ENCODE measurements at regions not wholly inside any gene's neighbourhood (a gene's known extent, or its start where the extent isn't known, plus 50 kb on each side); places are given as distances from the start of the nearest gene placed in this dataset.

GRCh38 chr10:101293007-101293723 is 60.8 kb upstream of the BTRC start:
- H3K9me3 ChIP-seq (ENCODE audit: low read length): no peaks in the 10 kb centered on the region
- no peak for TF ChIP-seq ZFP36 (IDR thresholded peaks at IDR 0.05; ENCODE audit: borderline replicate concordance, low read depth, low read length, partially characterized antibody)
- no peak for TF ChIP-seq HNF1A (IDR thresholded peaks at IDR 0.05; ENCODE audit: low read depth)
- TF ChIP-seq HNF1A (CRISPR knock-in tag; IDR thresholded peaks at IDR 0.05; ENCODE audit: borderline replicate concordance): no peak
- no peak for TF ChIP-seq ZNF576 (CRISPR knock-in tag; IDR thresholded peaks at IDR 0.05)
- no peak for TF ChIP-seq FOXP4 (CRISPR knock-in tag; IDR thresholded peaks at IDR 0.05)
- H3K79me2 ChIP-seq (ENCODE audit: insufficient read depth, low read length): no peaks in the 10 kb centered on the region
- ChIA-PET CTCF (ENCODE audit: low intra/inter-chr PET ratio, low total read pairs) (interaction anchor here (3.0 kb wide), 1 partner anchor 79 kb away, joined by 23 read pairs; no protein-coding TSS in a partner anchor), POLR2A (no interaction called here)
- FAIRE-seq (no peak), ATAC-seq (no peak), DNase-seq (ENCODE audit: low spot score) (no peak)
- peaks cover 20% of the 10 kb centered on the region for H3K4me1 ChIP-seq (ENCODE audit: insufficient read depth, low read length)
- 20% methylated on average over 17 of the region's 17 CpGs for WGBS (ENCODE audit: low lambda C conversion rate)
- H3K36me3 ChIP-seq (replicated peaks in 1 of 2; ENCODE audit: control insufficient read depth in 1 of 2, insufficient read depth in 2 of 2, low read length in 2 of 2): no peaks in the 10 kb centered on the region
- H3K27me3 ChIP-seq (ENCODE audit: control insufficient read depth in 1 of 2, insufficient read depth in 2 of 2, low read length in 2 of 2): peaks cover 5 to 83% of the 10 kb centered on the region in 2 experiments
- intact Hi-C loops (cut with micrococcal nuclease; ENCODE audit: unreplicated experiment) (loop anchor here (5.0 kb wide), 1 partner anchor 279 kb away; no protein-coding TSS in a partner anchor), in situ Hi-C loops (cut with HindIII; ENCODE audit: extremely low pct_ligation_motif_present, low pct_unique_long_range_greater_than_20kb) (loop anchor here (5.0 kb wide), 2 partner anchors 81 to 279 kb away; no protein-coding TSS in a partner anchor)
- no peak overlapping the region for H2AFZ ChIP-seq (ENCODE audit: low read length)
- H3K4me2 ChIP-seq (ENCODE audit: low read depth, low read length): peak overlapping the region; percentile 84; the same call in 1 of the 2 replicates
- H3K9ac ChIP-seq (ENCODE audit: insufficient read depth, low read depth, low read length): no peak overlapping the region
- no TSS peak for BruUV-seq (replicated peaks)
- H4K20me1 ChIP-seq (ENCODE audit: insufficient read depth, low read length): no peaks in the 10 kb centered on the region
- H3K4me3 ChIP-seq (replicated peaks in 1 of 3; ENCODE audit: insufficient read depth in 1 of 3, low read depth in 2 of 3, low read length in 3 of 3): peak overlapping the region in 1 of 3 experiments; percentile 73; a peak in 2 of 6 replicates
- H3K27ac ChIP-seq (ENCODE audit: extremely low read length, insufficient read depth, low read length): no peak overlapping the region

Data from HepG2 (cell line).